Ishikawa (cell line): ENCODE measurements at regions not wholly inside any gene's neighbourhood (a gene's known extent, or its start where the extent isn't known, plus 50 kb on each side); places are given as distances from the start of the nearest gene placed in this dataset.

ENCODE experiments used
- EP300 ChIP-seq: IDR thresholded peaks from 2 replicates; pipeline ENCODE4 v1.6.1; 2012; ENCODE audit warnings: borderline replicate concordance
- ZBTB7A ChIP-seq: IDR thresholded peaks from 2 replicates; pipeline ENCODE4 v1.6.1; 2012; ENCODE audit warnings: low read depth

DNA sequence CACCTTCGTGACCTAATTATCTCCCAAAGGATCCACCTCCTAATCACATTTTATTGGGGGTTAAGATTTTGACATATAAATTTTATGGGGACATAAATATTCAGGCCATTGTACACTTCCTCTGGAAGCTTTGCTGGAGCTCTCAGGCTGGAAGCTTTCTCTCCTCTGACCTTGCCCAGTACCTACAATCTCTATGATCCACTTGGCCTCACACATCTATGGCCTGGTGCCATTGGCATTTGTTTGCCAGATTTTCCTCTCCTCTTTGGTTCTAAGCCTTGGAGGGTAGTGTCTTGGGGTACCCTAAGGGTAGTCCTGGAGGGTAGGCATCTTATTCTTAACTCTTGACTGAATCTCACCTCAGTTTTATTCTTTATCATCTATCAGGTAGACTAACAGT is 79.0 kb downstream of the HLX start:
- no peak for TF ChIP-seq ZBTB7A
- no peak for TF ChIP-seq EP300
